GM11168 (cell line): ENCODE measurements at regions not wholly inside any gene's neighbourhood (a gene's known extent, or its start where the extent isn't known, plus 50 kb on each side); places are given as distances from the start of the nearest gene placed in this dataset.

ENCODE experiments used
- in situ Hi-C: fragments of 300-500 bp; cut with MboI; formaldehyde crosslinking; loops from one replicate; pipeline ENCODE4 v1.12.0; 2022; ENCODE audit warnings: low sequenced_read_pairs; ENCODE audit not compliant: unreplicated experiment

- in situ Hi-C loops, result no loop called here
Measured at GRCh38 chr3:152050903-152051302, 177.5 kb downstream of the SUCNR1 start.

GRCh38 chr3:152051501-152052404 is 178.3 kb downstream of the SUCNR1 start:
- in situ Hi-C loops, result no loop called here

- in situ Hi-C loops, result no loop called here
Measured at GRCh38 chr3:152053866-152054265, 180.4 kb downstream of the SUCNR1 start.

GRCh38 chr3:152054315-152054714 is 180.9 kb downstream of the SUCNR1 start:
- in situ Hi-C loops, result no loop called here

- in situ Hi-C loops, result no loop called here
Measured at GRCh38 chr3:152056073-152056472, 182.6 kb downstream of the SUCNR1 start.

- in situ Hi-C loops, result no loop called here
Measured at GRCh38 chr3:152056481-152056880, 183.0 kb downstream of the SUCNR1 start.

- in situ Hi-C loops, result no loop called here
Measured at GRCh38 chr3:152056987-152057386, 183.5 kb downstream of the SUCNR1 start.

- in situ Hi-C loops, result no loop called here
Measured at GRCh38 chr3:152058856-152059255, 185.4 kb downstream of the SUCNR1 start.

GRCh38 chr3:152060701-152061100 is 187.3 kb downstream of the SUCNR1 start:
- in situ Hi-C loops, result no loop called here

- in situ Hi-C loops, result no loop called here
Measured at GRCh38 chr3:152061296-152061695, 187.9 kb downstream of the SUCNR1 start.

- in situ Hi-C loops, result no loop called here
Measured at GRCh38 chr3:152069871-152070270, 196.4 kb downstream of the SUCNR1 start.

GRCh38 chr3:152071315-152071714 is 197.4 kb upstream of the MBNL1 start:
- in situ Hi-C loops, result no loop called here

GRCh38 chr3:152071924-152072323 is 196.8 kb upstream of the MBNL1 start:
- in situ Hi-C loops, result no loop called here

GRCh38 chr3:152073267-152073666 is 195.5 kb upstream of the MBNL1 start:
- in situ Hi-C loops, result no loop called here

- in situ Hi-C loops, result no loop called here
Measured at GRCh38 chr3:152076148-152076547, 192.6 kb upstream of the MBNL1 start.

- in situ Hi-C loops, result no loop called here
Measured at GRCh38 chr3:152079980-152080379, 188.7 kb upstream of the MBNL1 start.

- in situ Hi-C loops, result no loop called here
Measured at GRCh38 chr3:152083135-152083534, 185.6 kb upstream of the MBNL1 start.

GRCh38 chr3:152084441-152085158 is 184.1 kb upstream of the MBNL1 start:
- in situ Hi-C loops, result no loop called here

- in situ Hi-C loops, result no loop called here
Measured at GRCh38 chr3:152087153-152087552, 181.6 kb upstream of the MBNL1 start.

- in situ Hi-C loops, result no loop called here
Measured at GRCh38 chr3:152089528-152089927, 179.2 kb upstream of the MBNL1 start.

- in situ Hi-C loops, result no loop called here
Measured at GRCh38 chr3:152091725-152092124, 177.0 kb upstream of the MBNL1 start.
